ENCODE measurements at regions not wholly inside any gene's neighbourhood (a gene's known extent, or its start where the extent isn't known, plus 50 kb on each side); places are given as distances from the start of the nearest gene placed in this dataset.

- intact Hi-C loops (cut with DNase I): no loop called here
These were observed 276.5 kb upstream of the AGTR2 start for GRCh38 chrX:115894087-115894486.

GRCh38 chrX:115895678-115896329 lies 274.7 kb upstream of the AGTR2 start:
- Histone ChIP-seq H3K9me3 (replicated peaks in 1 of 3) (no peaks in the 10 kb centered on the region), H3K4me3 (no peak overlapping the region), H3K27me3 (no peaks in the 10 kb centered on the region), H3K4me1 (replicated peaks in 1 of 2) (peaks cover 0 to 7% of the 10 kb centered on the region in 2 donors), H3K27ac (no peak overlapping the region), H3K36me3 (replicated peaks in 1 of 2) (no peaks in the 10 kb centered on the region)
- DNase-seq: no peak
- no peak for TF ChIP-seq POLR2A (IDR thresholded peaks at IDR 0.05)
- no peak for TF ChIP-seq CTCF (IDR thresholded peaks at IDR 0.05)
- intact Hi-C loops (cut with DNase I): no loop called here
- WGBS, 4 donors: 47 to 94% (median 87%) methylated on average over 1 to 6 of the region's 6 CpGs

More at GRCh38 chrX:115894087-115894486, 276.5 kb upstream of the AGTR2 start:
- H3K4me1 ChIP-seq (replicated peaks in 1 of 2): peaks cover 0 to 7% of the 10 kb centered on the region in 2 donors
- DNase-seq: peak in 5 of 7 donors; percentile 24 to 55 (median 40)
- TF ChIP-seq POLR2A (IDR thresholded peaks at IDR 0.05): no peak
- TF ChIP-seq CTCF (IDR thresholded peaks at IDR 0.05): peak in 3 of 6 experiments; percentile 7 to 56 (median 34)
- no peak overlapping the region for H3K27ac ChIP-seq
- no peak overlapping the region for H3K4me3 ChIP-seq
- H3K27me3 ChIP-seq: no peaks in the 10 kb centered on the region
- H3K9me3 ChIP-seq (replicated peaks in 1 of 3): no peaks in the 10 kb centered on the region
- no peaks in the 10 kb centered on the region for H3K36me3 ChIP-seq (replicated peaks in 1 of 2)
- WGBS, 4 donors: 48 to 68% (median 61%) methylated on average over 1 to 4 of the region's 4 CpGs

- Histone ChIP-seq H3K27ac (no peak overlapping the region), H3K36me3 (replicated peaks in 1 of 2) (no peaks in the 10 kb centered on the region), H3K27me3 (no peaks in the 10 kb centered on the region), H3K4me3 (no peak overlapping the region), H3K4me1 (replicated peaks in 1 of 2) (peaks cover 0 to 7% of the 10 kb centered on the region in 2 donors), H3K9me3 (replicated peaks in 1 of 3) (no peaks in the 10 kb centered on the region)
- TF ChIP-seq CTCF (IDR thresholded peaks at IDR 0.05): no peak
- 57 to 85% (median 71%) methylated on average over 1 to 5 of the region's 5 CpGs for WGBS, 4 donors
- DNase-seq: no peak
- intact Hi-C loops (cut with DNase I): no loop called here
These were observed 274.2 kb upstream of the AGTR2 start for GRCh38 chrX:115896362-115896761.

GRCh38 chrX:115897956-115898355 lies 272.6 kb upstream of the AGTR2 start:
- H3K36me3 ChIP-seq (replicated peaks in 1 of 2): no peaks in the 10 kb centered on the region
- no peak for DNase-seq
- H3K27ac ChIP-seq: no peak overlapping the region
- intact Hi-C loops (cut with DNase I): no loop called here
- no peaks in the 10 kb centered on the region for H3K27me3 ChIP-seq
- TF ChIP-seq CTCF (IDR thresholded peaks at IDR 0.05): no peak
- no peak for TF ChIP-seq POLR2A (IDR thresholded peaks at IDR 0.05)
- H3K9me3 ChIP-seq (replicated peaks in 1 of 3): no peaks in the 10 kb centered on the region
- no peak overlapping the region for H3K4me3 ChIP-seq
- H3K4me1 ChIP-seq (replicated peaks in 1 of 2): peaks cover 0 to 7% of the 10 kb centered on the region in 2 donors
- WGBS, 4 donors: 78 to 88% (median 83%) methylated on average over 7 to 8 of the region's 8 CpGs; no CpG with 5 or more reads in 1 of the 4 donors

All from adrenal gland (tissue), 9 donors.